ENCODE measurements at regions not wholly inside any gene's neighbourhood (a gene's known extent, or its start where the extent isn't known, plus 50 kb on each side); places are given as distances from the start of the nearest gene placed in this dataset.

DNA sequence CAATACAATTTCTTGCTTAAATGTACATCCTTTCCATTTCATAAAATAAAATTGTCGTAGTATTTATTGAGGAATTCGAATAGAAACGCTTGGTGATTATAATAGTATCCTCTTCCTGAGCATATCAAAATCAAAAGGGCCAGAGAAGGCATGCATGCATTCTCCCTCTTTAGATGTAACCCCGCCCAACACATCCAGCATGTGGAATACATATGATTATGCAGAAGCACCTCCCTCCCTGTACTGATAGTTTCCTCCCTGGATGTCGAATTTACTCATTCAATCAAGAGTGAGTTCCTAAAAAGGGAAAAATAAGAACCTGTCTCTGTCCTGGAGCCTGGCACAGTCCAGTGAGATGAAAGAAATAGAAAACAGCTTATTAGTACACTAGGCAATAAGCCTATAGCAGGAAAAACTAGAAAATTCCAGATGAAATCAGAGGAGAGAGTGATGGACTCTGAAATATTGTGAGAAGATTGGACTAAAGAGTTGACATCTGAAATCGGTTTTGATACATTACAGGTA is 262.9 kb downstream of the RDH14 start:
- peaks cover 47% of the 10 kb centered on the region for H3K79me2 ChIP-seq (ENCODE audit: control insufficient read depth, insufficient read depth, low read length)
- H3K9me3 ChIP-seq (replicated peaks; ENCODE audit: control insufficient read depth, insufficient read depth, low read length): no peaks in the 10 kb centered on the region
- TF ChIP-seq POLR2A (IDR thresholded peaks at IDR 0.05; ENCODE audit: low read depth, low read length) (peak; percentile 79), POLR2AphosphoS5 (IDR thresholded peaks at IDR 0.05; ENCODE audit: insufficient read depth, low read depth, low read length) (peak; percentile 47), EZH2 (IDR thresholded peaks at IDR 0.05; ENCODE audit: borderline replicate concordance, low read depth, low read length, severe bottlenecking) (no peak)
- POLR2A ChIA-PET: no interaction called here
- H3K36me3 ChIP-seq (ENCODE audit: control insufficient read depth in 2 of 2, extremely low read depth in 1 of 2, insufficient read depth in 2 of 2, low read length in 2 of 2): peaks cover 0 to 2% of the 10 kb centered on the region in 2 experiments
- H3K4me3 ChIP-seq (replicated peaks in 1 of 3; ENCODE audit: insufficient read depth in 1 of 3, low read depth in 1 of 3, low read length in 3 of 3): peak overlapping the region; percentile 44 to 100 (median 99)
- H4K20me1 ChIP-seq (replicated peaks; ENCODE audit: control insufficient read depth, extremely low read depth, insufficient read depth, low read length): no peaks in the 10 kb centered on the region
- DNase-seq (ENCODE audit: low read depth, low spot score): peak; percentile 56
- no peaks in the 10 kb centered on the region for H3K27me3 ChIP-seq (ENCODE audit: control insufficient read depth in 2 of 2, insufficient read depth in 2 of 2, low read length in 2 of 2)
- peak; percentile 69 for FAIRE-seq
- peak overlapping the region; percentile 83 for H2AFZ ChIP-seq (ENCODE audit: low read depth, low read length)
- H3K27ac ChIP-seq (ENCODE audit: insufficient read depth, low read depth, low read length): peak overlapping the region; percentile 97
- H3K4me2 ChIP-seq (ENCODE audit: insufficient read depth, low read length): peak overlapping the region; percentile 100
- CTCF ChIA-PET: interaction anchor here (5.3 kb wide), 1 partner anchor 80 kb away, joined by 42 read pairs; no protein-coding TSS in a partner anchor
- dilution Hi-C loops (cut with MboI; ENCODE audit: extremely low pct_ligation_motif_present, low sequenced_read_pairs) (no loop called here), intact Hi-C loops (cut with micrococcal nuclease) (loop anchor here (5.0 to 10.0 kb wide), 3 partner anchors 543 to 1415 kb away; partner anchors contain the start of genes GEN1 and SMC6)
- H3K9ac ChIP-seq (replicated peaks; ENCODE audit: extremely low read depth, insufficient read depth, low read length): peak overlapping the region; percentile 98
- peaks cover 39% of the 10 kb centered on the region for H3K4me1 ChIP-seq (ENCODE audit: control insufficient read depth, extremely low read depth, insufficient read depth, low read length)
- no TSS peak for BruUV-seq (replicated peaks)
- no peaks in the 10 kb centered on the region for H3K9me1 ChIP-seq (replicated peaks; ENCODE audit: control insufficient read depth, extremely low read depth, insufficient read depth, low read length)

DNA sequence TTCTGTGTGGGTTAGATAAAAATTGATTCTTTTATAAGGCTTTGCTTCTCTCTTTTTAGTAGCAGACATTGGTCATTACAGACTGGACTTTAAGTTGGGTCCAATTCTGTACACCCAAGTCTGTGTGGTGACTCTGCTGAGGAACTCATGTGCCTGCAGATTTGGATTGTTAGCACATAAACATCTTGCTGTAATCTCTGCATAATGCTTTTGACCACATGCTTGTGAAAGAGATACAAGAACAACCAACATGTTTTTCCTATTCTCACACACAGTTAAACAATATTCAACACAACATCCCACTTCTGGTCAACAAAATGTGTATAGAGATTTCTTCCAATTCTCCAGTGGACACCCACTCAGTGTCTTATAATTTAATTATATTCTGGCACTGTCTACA is 270.1 kb downstream of the RDH14 start:
- H2AFZ ChIP-seq (ENCODE audit: low read depth, low read length): no peak overlapping the region

More for the DNA sequence above, 270.1 kb downstream of the RDH14 start:
- CTCF ChIA-PET: interaction anchor here (1.3 to 2.2 kb wide), 5 partner anchors 8 to 112 kb away, joined by 3 to 6 read pairs (median 4); no protein-coding TSS in a partner anchor
- dilution Hi-C loops (cut with MboI; ENCODE audit: extremely low pct_ligation_motif_present, low sequenced_read_pairs) (no loop called here), intact Hi-C loops (cut with micrococcal nuclease) (loop anchor here (10.0 kb wide), 2 partner anchors 536 to 1074 kb away; partner anchors contain the start of genes GEN1 and SMC6)
- FAIRE-seq: no peak
- H3K36me3 ChIP-seq (ENCODE audit: control insufficient read depth in 2 of 2, extremely low read depth in 1 of 2, insufficient read depth in 2 of 2, low read length in 2 of 2): no peaks in the 10 kb centered on the region
- no peaks in the 10 kb centered on the region for H3K79me2 ChIP-seq (ENCODE audit: control insufficient read depth, insufficient read depth, low read length)
- no peaks in the 10 kb centered on the region for H3K9me1 ChIP-seq (replicated peaks; ENCODE audit: control insufficient read depth, extremely low read depth, insufficient read depth, low read length)
- no peak overlapping the region for H3K27ac ChIP-seq (ENCODE audit: insufficient read depth, low read depth, low read length)
- H3K4me3 ChIP-seq (replicated peaks in 1 of 3; ENCODE audit: insufficient read depth in 1 of 3, low read depth in 1 of 3, low read length in 3 of 3): no peak overlapping the region
- H3K9me3 ChIP-seq (replicated peaks; ENCODE audit: control insufficient read depth, insufficient read depth, low read length): no peaks in the 10 kb centered on the region
- H3K4me2 ChIP-seq (ENCODE audit: insufficient read depth, low read length): no peak overlapping the region
- no peak overlapping the region for H3K9ac ChIP-seq (replicated peaks; ENCODE audit: extremely low read depth, insufficient read depth, low read length)
- no peak for DNase-seq (ENCODE audit: low read depth, low spot score)
- no peak for TF ChIP-seq EZH2 (IDR thresholded peaks at IDR 0.05; ENCODE audit: borderline replicate concordance, low read depth, low read length, severe bottlenecking)
- TF ChIP-seq FOS (IDR thresholded peaks at IDR 0.05; ENCODE audit: borderline replicate concordance, insufficient read depth, low read length): no peak
- no peak for TF ChIP-seq POLR2A (IDR thresholded peaks at IDR 0.05; ENCODE audit: low read depth, low read length)
- no peak for TF ChIP-seq GATA2 (IDR thresholded peaks at IDR 0.05; ENCODE audit: insufficient read depth, insufficient read length, low read depth, low read length)
- no peak for TF ChIP-seq MYC (IDR thresholded peaks at IDR 0.05; ENCODE audit: low read depth, low read length)
- TF ChIP-seq, protein P1, sequence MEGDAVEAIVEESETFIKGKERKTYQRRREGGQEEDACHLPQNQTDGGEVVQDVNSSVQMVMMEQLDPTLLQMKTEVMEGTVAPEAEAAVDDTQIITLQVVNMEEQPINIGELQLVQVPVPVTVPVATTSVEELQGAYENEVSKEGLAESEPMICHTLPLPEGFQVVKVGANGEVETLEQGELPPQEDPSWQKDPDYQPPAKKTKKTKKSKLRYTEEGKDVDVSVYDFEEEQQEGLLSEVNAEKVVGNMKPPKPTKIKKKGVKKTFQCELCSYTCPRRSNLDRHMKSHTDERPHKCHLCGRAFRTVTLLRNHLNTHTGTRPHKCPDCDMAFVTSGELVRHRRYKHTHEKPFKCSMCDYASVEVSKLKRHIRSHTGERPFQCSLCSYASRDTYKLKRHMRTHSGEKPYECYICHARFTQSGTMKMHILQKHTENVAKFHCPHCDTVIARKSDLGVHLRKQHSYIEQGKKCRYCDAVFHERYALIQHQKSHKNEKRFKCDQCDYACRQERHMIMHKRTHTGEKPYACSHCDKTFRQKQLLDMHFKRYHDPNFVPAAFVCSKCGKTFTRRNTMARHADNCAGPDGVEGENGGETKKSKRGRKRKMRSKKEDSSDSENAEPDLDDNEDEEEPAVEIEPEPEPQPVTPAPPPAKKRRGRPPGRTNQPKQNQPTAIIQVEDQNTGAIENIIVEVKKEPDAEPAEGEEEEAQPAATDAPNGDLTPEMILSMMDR (IDR thresholded peaks at IDR 0.05; ENCODE audit: extremely low read depth in 1 of 2, insufficient read depth in 1 of 2, low read depth in 1 of 2, low read length in 2 of 2): no peak
- TF ChIP-seq JUN (IDR thresholded peaks at IDR 0.05; ENCODE audit: borderline replicate concordance, insufficient read depth, insufficient read length, low read depth): no peak
- no peaks in the 10 kb centered on the region for H4K20me1 ChIP-seq (replicated peaks; ENCODE audit: control insufficient read depth, extremely low read depth, insufficient read depth, low read length)
- BruUV-seq (replicated peaks): no TSS peak
- H3K27me3 ChIP-seq (ENCODE audit: control insufficient read depth in 2 of 2, insufficient read depth in 2 of 2, low read length in 2 of 2): no peaks in the 10 kb centered on the region
- H3K4me1 ChIP-seq (ENCODE audit: control insufficient read depth, extremely low read depth, insufficient read depth, low read length): no peaks in the 10 kb centered on the region
- POLR2A ChIA-PET: no interaction called here

Data from endothelial cell of umbilical vein (primary cell).